ACHN (cell line): ENCODE measurements at regions not wholly inside any gene's neighbourhood (a gene's known extent, or its start where the extent isn't known, plus 50 kb on each side); places are given as distances from the start of the nearest gene placed in this dataset.

Source experiments
- DNase-seq: peaks from one replicate; pipeline ENCODE4 v3.0.0-alpha.2; 2015
- in situ Hi-C: cut with HindIII; loops from 2 replicates; pipeline ENCODE4 v1.10.0; 2017; ENCODE audit warnings: low sequenced_read_pairs, low pct_ligation_motif_present, low pct_unique_long_range_greater_than_20kb

GRCh38 chrX:43522582-43522981, 133.5 kb upstream of the MAOA start:
- in situ Hi-C loops = no loop called here
- DNase-seq = no peak

GRCh38 chrX:43525901-43526610, 130.0 kb upstream of the MAOA start:
- in situ Hi-C loops = no loop called here
- no peak for DNase-seq

- no peak for DNase-seq
- in situ Hi-C loops = no loop called here
These were observed 129.2 kb upstream of the MAOA start for GRCh38 chrX:43526878-43527277.

GRCh38 chrX:43527801-43528200, 128.3 kb upstream of the MAOA start:
- no peak for DNase-seq
- in situ Hi-C loops = no loop called here

GRCh38 chrX:43530837-43531236, 125.3 kb upstream of the MAOA start:
- in situ Hi-C loops = no loop called here
- DNase-seq = no peak

GRCh38 chrX:43540318-43540717, 115.8 kb upstream of the MAOA start:
- in situ Hi-C loops = no loop called here
- DNase-seq = no peak

- DNase-seq = no peak
These were observed 104.5 kb upstream of the MAOA start for GRCh38 chrX:43551590-43551989.

DNA sequence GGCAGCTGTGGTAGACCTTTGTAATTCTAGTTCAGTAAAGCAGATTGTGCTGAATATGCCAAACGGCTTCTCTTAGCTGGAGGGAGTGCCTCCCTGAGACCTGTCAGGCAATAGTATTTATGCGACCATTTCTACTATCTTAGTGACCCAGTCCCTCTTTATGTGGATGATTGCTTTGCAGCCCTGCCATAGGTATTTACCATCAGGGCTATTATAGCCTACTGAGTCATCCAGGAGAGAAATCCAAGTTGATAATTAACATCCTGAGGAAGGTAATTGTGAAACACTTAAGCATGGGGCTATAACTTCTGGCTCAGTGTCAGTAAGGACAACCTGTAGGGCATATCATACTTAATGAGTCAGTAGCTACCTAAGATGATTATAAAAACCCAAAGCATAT, 103.9 kb upstream of the MAOA start:
- no peak for DNase-seq
- in situ Hi-C loops = no loop called here

More at GRCh38 chrX:43551590-43551989, 104.5 kb upstream of the MAOA start:
- in situ Hi-C loops = no loop called here

GRCh38 chrX:43552703-43553102, 103.4 kb upstream of the MAOA start:
- in situ Hi-C loops = no loop called here

GRCh38 chrX:43553257-43553656, 102.8 kb upstream of the MAOA start:
- DNase-seq = no peak
- in situ Hi-C loops = no loop called here

More at GRCh38 chrX:43552703-43553102, 103.4 kb upstream of the MAOA start:
- DNase-seq = no peak

- no peak for DNase-seq
- in situ Hi-C loops = no loop called here
These were observed 99.9 kb upstream of the MAOA start for GRCh38 chrX:43556207-43556606.

GRCh38 chrX:43557792-43558191, 98.3 kb upstream of the MAOA start:
- in situ Hi-C loops = no loop called here
- peak; percentile 36 for DNase-seq

DNA sequence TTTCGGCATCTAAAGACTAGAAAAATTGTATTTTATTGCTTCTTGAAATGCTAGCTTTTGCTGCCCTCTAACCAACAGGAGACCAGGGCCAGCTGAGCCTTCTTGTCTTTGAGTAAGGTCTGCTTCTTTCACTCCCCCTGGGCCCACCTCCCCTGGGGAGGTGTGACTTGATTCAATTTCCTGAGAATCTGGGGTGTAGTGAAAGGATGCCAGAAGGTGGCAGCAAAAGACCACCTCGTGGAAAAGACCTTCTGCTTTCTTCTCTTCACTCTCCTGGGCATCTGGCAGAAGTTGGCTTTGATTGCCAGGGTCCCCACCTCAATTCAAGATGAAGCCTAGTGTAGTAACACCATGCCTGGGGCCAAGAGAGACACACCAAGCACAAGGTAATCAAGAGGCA, 96.5 kb upstream of the MAOA start:
- peak; percentile 11 for DNase-seq
- in situ Hi-C loops = no loop called here

DNA sequence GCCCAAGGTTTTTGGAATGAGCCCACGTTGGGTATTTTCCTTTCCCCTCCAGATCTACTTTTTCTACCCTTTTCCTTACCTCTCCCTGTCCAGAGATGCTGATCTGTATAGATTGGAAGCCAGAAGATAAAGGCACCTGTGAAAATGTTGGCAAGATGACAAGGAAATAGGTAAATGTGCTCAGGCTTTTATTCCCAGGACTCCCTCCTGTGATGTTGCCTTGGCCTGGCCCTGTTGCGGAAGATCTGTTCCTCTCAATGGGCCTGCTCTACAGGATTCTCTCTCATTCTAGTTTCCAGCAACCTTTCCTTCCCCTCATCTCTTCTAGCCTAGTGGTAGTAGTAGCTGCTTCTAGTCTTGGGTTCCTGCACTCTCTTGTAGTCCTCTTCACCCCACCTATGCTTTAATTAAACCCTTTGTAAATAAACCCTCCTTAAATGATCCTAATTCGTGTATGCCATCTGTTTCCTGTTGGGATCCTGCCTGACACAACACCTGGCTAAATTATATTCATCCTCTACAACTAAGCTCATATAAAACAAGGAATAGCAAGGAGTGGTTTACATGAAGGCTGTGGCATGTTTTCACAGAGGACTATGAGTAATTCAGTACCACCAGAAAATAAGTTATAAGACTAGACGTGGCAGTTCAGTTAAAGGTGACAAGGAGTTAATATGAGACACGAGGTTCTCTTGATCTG, 95.7 kb upstream of the MAOA start:
- in situ Hi-C loops = no loop called here
- no peak for DNase-seq

- DNase-seq = no peak
- in situ Hi-C loops = no loop called here
These were observed 93.7 kb upstream of the MAOA start for GRCh38 chrX:43562372-43562771.

GRCh38 chrX:43564953-43565352, 91.1 kb upstream of the MAOA start:
- DNase-seq = no peak
- in situ Hi-C loops = no loop called here

DNA sequence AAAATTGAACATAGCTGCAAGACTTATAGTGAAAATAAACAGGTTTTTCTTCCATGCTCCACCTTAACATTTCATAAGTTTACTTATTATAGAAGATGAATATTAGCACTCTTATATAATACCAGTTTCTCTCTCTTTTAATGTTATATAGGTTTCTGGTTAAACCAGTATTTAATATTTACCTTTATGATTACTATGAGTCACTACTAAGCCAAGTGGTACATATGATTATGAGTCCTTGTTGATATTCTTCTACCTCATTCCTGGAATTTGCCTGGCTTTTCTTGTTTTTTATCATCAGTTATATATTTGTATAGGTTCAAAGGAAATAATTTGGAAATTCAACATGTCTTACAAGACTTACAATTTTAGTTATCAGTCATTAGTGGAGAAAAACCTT, 89.9 kb upstream of the MAOA start:
- in situ Hi-C loops = no loop called here
- DNase-seq = no peak

DNA sequence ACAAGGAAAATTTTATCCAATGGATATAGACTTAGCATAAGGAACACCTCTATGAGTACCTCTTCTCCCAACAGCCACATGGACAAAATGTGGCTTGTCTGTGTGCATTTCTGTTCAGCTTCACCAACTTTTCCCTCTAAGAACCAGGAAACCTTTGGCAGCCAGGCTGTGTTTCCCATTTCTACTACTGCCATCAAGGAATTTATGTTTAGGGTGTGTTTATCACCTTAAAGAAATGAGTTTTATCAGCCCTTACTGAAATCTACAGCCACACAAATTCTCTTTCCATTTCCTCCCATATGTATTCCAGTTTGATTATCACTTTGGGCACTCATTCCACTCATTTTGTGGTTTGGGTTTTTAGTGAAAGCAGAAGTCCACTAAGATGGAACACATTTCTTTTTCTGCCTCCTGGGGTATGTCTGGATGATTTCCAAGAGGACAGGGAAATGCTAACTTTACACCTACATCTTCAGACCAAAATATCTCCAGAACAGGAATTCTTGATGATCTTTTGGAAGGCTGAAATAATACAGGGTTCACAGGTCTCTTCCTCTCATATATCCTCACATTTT, 82.6 kb upstream of the MAOA start:
- in situ Hi-C loops = no loop called here
- DNase-seq = no peak

GRCh38 chrX:43580621-43581020, 75.5 kb upstream of the MAOA start:
- in situ Hi-C loops = no loop called here
- DNase-seq = no peak

GRCh38 chrX:43581167-43581566, 74.9 kb upstream of the MAOA start:
- no peak for DNase-seq
- in situ Hi-C loops = no loop called here
